K562 (cell line): ENCODE measurements at regions not wholly inside any gene's neighbourhood (a gene's known extent, or its start where the extent isn't known, plus 50 kb on each side); places are given as distances from the start of the nearest gene placed in this dataset.
A peak's percentile ranks its signal among the peaks of the same experiment; 100 is the strongest.

Experiments
- CBX1 ChIP-seq: sonication (generic); IDR thresholded peaks from 2 replicates; pipeline ENCODE4 v1.6.1; 2016; ENCODE audit warnings: antibody characterized with exemption, low read depth, mild to moderate bottlenecking
- EP300 ChIP-seq: IDR thresholded peaks from 2 replicates; pipeline ENCODE4 v1.6.1; 2012; ENCODE audit warnings: low read length, improper control_type of control experiment
- ERF ChIP-seq: fragments of 450-650 bp; formaldehyde crosslinking; IDR thresholded peaks from 2 replicates; pipeline ENCODE4 v1.4.0; 2020; ENCODE audit warnings: mild to moderate bottlenecking, mixed read lengths
- POLR2AphosphoS5 ChIP-seq: IDR thresholded peaks from 2 replicates; pipeline ENCODE4 v1.6.1; 2011; ENCODE audit warnings: mild to moderate bottlenecking, low read depth, low read length, moderate library complexity; ENCODE audit not compliant: control insufficient read depth, insufficient read depth
- RUNX1 ChIP-seq: sonication (generic); IDR thresholded peaks from 2 replicates; pipeline ENCODE4 v1.6.1; 2016; ENCODE audit warnings: antibody characterized with exemption, low read depth
- SMARCB1 ChIP-seq: IDR thresholded peaks from 2 replicates; pipeline ENCODE4 v1.6.1; 2011; ENCODE audit warnings: improper control_type of control experiment, low read depth; ENCODE audit not compliant: insufficient read length
- TAF15 ChIP-seq: fragments of 200-400 bp; formaldehyde crosslinking; IDR thresholded peaks from 2 replicates; pipeline ENCODE4 v1.6.1; 2017; ENCODE audit warnings: mild to moderate bottlenecking, low read depth, low read length, moderate library complexity
- ZNF224 ChIP-seq: sonication (generic); formaldehyde crosslinking; IDR thresholded peaks from 2 replicates; pipeline ENCODE4 v1.8.0; 2022; ENCODE audit warnings: mild to moderate bottlenecking, missing genetic modification reagents
- TF ChIP-seq, protein P1 (sequence below), 2 experiments: fragments of 450-650 bp in 1 of 2; IDR thresholded peaks; 2 replicates each; pipeline ENCODE4 v1.6.1; 2011 to 2017; ENCODE audit warnings: low read depth in 2 of 2, antibody characterized with exemption in 1 of 2, borderline replicate concordance in 1 of 2, low read length in 1 of 2, mild to moderate bottlenecking in 1 of 2, mixed read lengths in 1 of 2; ENCODE audit not compliant: control insufficient read depth in 1 of 2
- TF ChIP-seq, protein P2 (sequence below): fragments of 450-650 bp; conservative IDR thresholded peaks from 2 replicates; pipeline ENCODE4 v1.6.1; 2016; ENCODE audit warnings: missing genetic modification characterization, low read depth, mild to moderate bottlenecking, control low read depth, missing compliant biosample characterization
- TF ChIP-seq, protein P3 (sequence below): sonication (generic); IDR thresholded peaks from 2 replicates; pipeline ENCODE4 v1.6.1; 2016
- TF ChIP-seq, protein P4 (sequence below): fragments of 150-350 bp; conservative IDR thresholded peaks from 2 replicates; pipeline ENCODE4 v1.6.1; 2014; ENCODE audit warnings: low read length
- TF ChIP-seq, protein P5 (sequence below): fragments of 450-650 bp; conservative IDR thresholded peaks from 2 replicates; pipeline ENCODE4 v1.6.1; 2016; ENCODE audit warnings: missing genetic modification characterization, low read depth, mild to moderate bottlenecking, missing compliant biosample characterization, moderate library complexity
- TF ChIP-seq, protein P6 (sequence below): fragments of 450-650 bp; IDR thresholded peaks from 2 replicates; pipeline ENCODE4 v1.6.1; 2016; ENCODE audit warnings: mild to moderate bottlenecking

DNA sequence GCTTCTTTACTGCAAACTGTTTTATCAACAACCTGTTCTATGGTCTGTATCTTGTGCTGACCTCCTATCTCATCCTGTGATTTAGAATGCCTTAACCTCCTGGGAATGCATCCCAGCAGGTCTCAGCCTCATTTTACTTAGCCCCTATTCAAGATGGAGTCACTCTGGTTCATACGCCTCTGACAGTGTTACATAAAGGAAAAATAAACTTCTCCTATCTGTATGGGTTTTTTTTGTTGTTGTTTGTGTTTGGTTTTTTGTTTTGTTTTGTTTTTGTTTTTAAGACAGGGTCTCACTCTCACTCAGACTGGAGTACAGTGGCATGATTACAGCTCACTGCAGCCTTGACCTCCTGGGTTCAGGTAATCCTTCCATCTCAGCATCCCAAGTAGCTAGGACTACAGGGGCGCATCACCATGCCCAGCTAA, 62.1 kb downstream of the RESF1 start (continued):
- TF ChIP-seq, protein P1, sequence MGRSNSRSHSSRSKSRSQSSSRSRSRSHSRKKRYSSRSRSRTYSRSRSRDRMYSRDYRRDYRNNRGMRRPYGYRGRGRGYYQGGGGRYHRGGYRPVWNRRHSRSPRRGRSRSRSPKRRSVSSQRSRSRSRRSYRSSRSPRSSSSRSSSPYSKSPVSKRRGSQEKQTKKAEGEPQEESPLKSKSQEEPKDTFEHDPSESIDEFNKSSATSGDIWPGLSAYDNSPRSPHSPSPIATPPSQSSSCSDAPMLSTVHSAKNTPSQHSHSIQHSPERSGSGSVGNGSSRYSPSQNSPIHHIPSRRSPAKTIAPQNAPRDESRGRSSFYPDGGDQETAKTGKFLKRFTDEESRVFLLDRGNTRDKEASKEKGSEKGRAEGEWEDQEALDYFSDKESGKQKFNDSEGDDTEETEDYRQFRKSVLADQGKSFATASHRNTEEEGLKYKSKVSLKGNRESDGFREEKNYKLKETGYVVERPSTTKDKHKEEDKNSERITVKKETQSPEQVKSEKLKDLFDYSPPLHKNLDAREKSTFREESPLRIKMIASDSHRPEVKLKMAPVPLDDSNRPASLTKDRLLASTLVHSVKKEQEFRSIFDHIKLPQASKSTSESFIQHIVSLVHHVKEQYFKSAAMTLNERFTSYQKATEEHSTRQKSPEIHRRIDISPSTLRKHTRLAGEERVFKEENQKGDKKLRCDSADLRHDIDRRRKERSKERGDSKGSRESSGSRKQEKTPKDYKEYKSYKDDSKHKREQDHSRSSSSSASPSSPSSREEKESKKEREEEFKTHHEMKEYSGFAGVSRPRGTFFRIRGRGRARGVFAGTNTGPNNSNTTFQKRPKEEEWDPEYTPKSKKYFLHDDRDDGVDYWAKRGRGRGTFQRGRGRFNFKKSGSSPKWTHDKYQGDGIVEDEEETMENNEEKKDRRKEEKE (IDR thresholded peaks at IDR 0.05; ENCODE audit: borderline replicate concordance in 1 of 2, control insufficient read depth in 1 of 2, low read depth in 2 of 2, low read length in 1 of 2) = no peak
- TF ChIP-seq ZNF224 (no peak), POLR2AphosphoS5 (no peak), ERF (CRISPR knock-in tag) (peak; percentile 97), EP300 (no peak), TAF15 (no peak), CBX1 (no peak), RUNX1 (no peak), SMARCB1 (no peak)
- TF ChIP-seq, protein P2, sequence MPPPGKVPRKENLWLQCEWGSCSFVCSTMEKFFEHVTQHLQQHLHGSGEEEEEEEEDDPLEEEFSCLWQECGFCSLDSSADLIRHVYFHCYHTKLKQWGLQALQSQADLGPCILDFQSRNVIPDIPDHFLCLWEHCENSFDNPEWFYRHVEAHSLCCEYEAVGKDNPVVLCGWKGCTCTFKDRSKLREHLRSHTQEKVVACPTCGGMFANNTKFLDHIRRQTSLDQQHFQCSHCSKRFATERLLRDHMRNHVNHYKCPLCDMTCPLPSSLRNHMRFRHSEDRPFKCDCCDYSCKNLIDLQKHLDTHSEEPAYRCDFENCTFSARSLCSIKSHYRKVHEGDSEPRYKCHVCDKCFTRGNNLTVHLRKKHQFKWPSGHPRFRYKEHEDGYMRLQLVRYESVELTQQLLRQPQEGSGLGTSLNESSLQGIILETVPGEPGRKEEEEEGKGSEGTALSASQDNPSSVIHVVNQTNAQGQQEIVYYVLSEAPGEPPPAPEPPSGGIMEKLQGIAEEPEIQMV (tag) = peak; percentile 96
- TF ChIP-seq, protein P3, sequence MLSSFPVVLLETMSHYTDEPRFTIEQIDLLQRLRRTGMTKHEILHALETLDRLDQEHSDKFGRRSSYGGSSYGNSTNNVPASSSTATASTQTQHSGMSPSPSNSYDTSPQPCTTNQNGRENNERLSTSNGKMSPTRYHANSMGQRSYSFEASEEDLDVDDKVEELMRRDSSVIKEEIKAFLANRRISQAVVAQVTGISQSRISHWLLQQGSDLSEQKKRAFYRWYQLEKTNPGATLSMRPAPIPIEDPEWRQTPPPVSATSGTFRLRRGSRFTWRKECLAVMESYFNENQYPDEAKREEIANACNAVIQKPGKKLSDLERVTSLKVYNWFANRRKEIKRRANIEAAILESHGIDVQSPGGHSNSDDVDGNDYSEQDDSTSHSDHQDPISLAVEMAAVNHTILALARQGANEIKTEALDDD = no peak
- TF ChIP-seq, protein P4, sequence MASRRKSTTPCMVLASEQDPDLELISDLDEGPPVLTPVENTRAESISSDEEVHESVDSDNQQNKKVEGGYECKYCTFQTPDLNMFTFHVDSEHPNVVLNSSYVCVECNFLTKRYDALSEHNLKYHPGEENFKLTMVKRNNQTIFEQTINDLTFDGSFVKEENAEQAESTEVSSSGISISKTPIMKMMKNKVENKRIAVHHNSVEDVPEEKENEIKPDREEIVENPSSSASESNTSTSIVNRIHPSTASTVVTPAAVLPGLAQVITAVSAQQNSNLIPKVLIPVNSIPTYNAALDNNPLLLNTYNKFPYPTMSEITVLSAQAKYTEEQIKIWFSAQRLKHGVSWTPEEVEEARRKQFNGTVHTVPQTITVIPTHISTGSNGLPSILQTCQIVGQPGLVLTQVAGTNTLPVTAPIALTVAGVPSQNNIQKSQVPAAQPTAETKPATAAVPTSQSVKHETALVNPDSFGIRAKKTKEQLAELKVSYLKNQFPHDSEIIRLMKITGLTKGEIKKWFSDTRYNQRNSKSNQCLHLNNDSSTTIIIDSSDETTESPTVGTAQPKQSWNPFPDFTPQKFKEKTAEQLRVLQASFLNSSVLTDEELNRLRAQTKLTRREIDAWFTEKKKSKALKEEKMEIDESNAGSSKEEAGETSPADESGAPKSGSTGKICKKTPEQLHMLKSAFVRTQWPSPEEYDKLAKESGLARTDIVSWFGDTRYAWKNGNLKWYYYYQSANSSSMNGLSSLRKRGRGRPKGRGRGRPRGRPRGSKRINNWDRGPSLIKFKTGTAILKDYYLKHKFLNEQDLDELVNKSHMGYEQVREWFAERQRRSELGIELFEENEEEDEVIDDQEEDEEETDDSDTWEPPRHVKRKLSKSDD = no peak
- TF ChIP-seq, protein P5, sequence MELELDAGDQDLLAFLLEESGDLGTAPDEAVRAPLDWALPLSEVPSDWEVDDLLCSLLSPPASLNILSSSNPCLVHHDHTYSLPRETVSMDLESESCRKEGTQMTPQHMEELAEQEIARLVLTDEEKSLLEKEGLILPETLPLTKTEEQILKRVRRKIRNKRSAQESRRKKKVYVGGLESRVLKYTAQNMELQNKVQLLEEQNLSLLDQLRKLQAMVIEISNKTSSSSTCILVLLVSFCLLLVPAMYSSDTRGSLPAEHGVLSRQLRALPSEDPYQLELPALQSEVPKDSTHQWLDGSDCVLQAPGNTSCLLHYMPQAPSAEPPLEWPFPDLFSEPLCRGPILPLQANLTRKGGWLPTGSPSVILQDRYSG (tag) = peak; percentile 99
- TF ChIP-seq, protein P6, sequence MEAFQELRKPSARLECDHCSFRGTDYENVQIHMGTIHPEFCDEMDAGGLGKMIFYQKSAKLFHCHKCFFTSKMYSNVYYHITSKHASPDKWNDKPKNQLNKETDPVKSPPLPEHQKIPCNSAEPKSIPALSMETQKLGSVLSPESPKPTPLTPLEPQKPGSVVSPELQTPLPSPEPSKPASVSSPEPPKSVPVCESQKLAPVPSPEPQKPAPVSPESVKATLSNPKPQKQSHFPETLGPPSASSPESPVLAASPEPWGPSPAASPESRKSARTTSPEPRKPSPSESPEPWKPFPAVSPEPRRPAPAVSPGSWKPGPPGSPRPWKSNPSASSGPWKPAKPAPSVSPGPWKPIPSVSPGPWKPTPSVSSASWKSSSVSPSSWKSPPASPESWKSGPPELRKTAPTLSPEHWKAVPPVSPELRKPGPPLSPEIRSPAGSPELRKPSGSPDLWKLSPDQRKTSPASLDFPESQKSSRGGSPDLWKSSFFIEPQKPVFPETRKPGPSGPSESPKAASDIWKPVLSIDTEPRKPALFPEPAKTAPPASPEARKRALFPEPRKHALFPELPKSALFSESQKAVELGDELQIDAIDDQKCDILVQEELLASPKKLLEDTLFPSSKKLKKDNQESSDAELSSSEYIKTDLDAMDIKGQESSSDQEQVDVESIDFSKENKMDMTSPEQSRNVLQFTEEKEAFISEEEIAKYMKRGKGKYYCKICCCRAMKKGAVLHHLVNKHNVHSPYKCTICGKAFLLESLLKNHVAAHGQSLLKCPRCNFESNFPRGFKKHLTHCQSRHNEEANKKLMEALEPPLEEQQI = no peak
